ENCODE measurements at regions not wholly inside any gene's neighbourhood (a gene's known extent, or its start where the extent isn't known, plus 50 kb on each side); places are given as distances from the start of the nearest gene placed in this dataset.

DNA sequence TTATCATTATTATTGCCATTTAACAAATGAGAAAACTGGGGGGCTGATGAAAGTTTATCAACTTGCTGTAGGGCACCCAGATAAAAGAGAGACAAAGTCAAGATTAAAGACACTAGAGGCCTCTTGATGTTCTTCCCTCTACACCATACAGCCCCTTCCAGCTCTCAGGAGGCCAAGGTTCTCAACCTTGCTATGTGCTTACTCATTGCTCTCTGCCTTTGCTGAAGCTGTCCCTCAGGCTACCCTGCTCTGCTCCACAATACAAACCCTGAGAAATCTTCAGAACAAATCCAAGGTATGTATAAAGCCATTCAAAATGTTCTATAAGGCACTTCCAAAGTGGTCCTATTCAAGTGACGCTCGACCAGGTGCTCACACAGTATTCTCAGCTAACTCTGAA lies 329.9 kb upstream of the TNP1 start:
- TF ChIP-seq FOXK2 (IDR thresholded peaks at IDR 0.05) (no peak), ARNT (IDR thresholded peaks at IDR 0.05) (no peak), L3MBTL2 (conservative IDR thresholded peaks at IDR 0.05) (no peak), BHLHE40 (IDR thresholded peaks at IDR 0.05; ENCODE audit: borderline replicate concordance) (no peak)

Measured in HEK293T (cell line).